HEK293T (cell line): ENCODE measurements at regions not wholly inside any gene's neighbourhood (a gene's known extent, or its start where the extent isn't known, plus 50 kb on each side); places are given as distances from the start of the nearest gene placed in this dataset.

Experiments
- BHLHE40 ChIP-seq: fragments of 450-650 bp; IDR thresholded peaks from 2 replicates; pipeline ENCODE4 v1.6.1; 2016; ENCODE audit warnings: mild to moderate bottlenecking, moderate library complexity, borderline replicate concordance
- FOXA1 ChIP-seq: fragments of 450-650 bp; IDR thresholded peaks from 2 replicates; pipeline ENCODE4 v1.6.1; 2016; ENCODE audit warnings: mild to moderate bottlenecking
- ZNF384 ChIP-seq: fragments of 450-650 bp; IDR thresholded peaks from 2 replicates; pipeline ENCODE4 v1.6.1; 2016

DNA sequence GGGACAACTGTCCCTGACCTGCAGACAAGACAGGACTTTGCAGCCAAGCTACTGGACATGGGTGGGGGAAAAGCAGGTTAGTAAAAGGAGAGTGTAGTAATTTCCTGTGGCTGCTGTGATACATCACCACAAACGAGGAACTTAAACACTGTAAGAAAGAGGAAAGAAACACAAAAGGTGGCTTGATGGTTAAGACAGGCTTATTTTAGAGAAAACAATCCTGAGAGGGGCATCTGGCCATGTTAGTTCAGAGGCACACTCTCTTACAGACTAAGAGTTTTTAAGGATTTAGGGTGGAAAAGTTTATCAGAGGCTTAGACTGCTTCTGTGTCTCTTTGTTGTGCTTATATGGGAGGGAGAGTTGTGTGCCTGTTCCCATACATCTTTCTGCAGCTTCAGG is 667.0 kb downstream of the TYW1 start:
- TF ChIP-seq BHLHE40 (no peak), ZNF384 (no peak), FOXA1 (no peak)
